ENCODE measurements at regions not wholly inside any gene's neighbourhood (a gene's known extent, or its start where the extent isn't known, plus 50 kb on each side); places are given as distances from the start of the nearest gene placed in this dataset.

- H3K36me3 ChIP-seq (replicated peaks in 1 of 2; ENCODE audit: insufficient read depth in 1 of 2, low read depth in 2 of 2): no peaks in the 10 kb centered on the region
- peaks cover 0 to 9% (median 0%) of the 10 kb centered on the region in 3 donors for H3K9me3 ChIP-seq
- H3K4me3 ChIP-seq: no peak overlapping the region
- DNase-seq (no peak), ATAC-seq (no peak)
- 84 to 86% methylated on average over 3 of the region's 3 CpGs for WGBS, 2 donors
- intact Hi-C loops (cut with DNase I): no loop called here
- no peak overlapping the region for H3K27ac ChIP-seq
- H3K27me3 ChIP-seq: no peaks in the 10 kb centered on the region
- TF ChIP-seq POLR2A (IDR thresholded peaks at IDR 0.05): no peak
- no peak for TF ChIP-seq CTCF (IDR thresholded peaks at IDR 0.05)
- H3K4me1 ChIP-seq: no peaks in the 10 kb centered on the region
These were observed 567.2 kb downstream of the DNAJB9 start for GRCh38 chr7:109136893-109137292.

- no peaks in the 10 kb centered on the region for H3K36me3 ChIP-seq (replicated peaks in 1 of 2; ENCODE audit: insufficient read depth in 1 of 2, low read depth in 2 of 2)
- TF ChIP-seq CTCF (IDR thresholded peaks at IDR 0.05): no peak
- TF ChIP-seq POLR2A (IDR thresholded peaks at IDR 0.05): no peak
- intact Hi-C loops (cut with DNase I): no loop called here
- H3K27ac ChIP-seq: no peak overlapping the region
- DNase-seq: no peak
- 21 to 37% methylated on average over 2 of the region's 2 CpGs for WGBS, 2 donors
- no peak overlapping the region for H3K4me3 ChIP-seq
- no peaks in the 10 kb centered on the region for H3K4me1 ChIP-seq
- H3K27me3 ChIP-seq: no peaks in the 10 kb centered on the region
- H3K9me3 ChIP-seq: no peaks in the 10 kb centered on the region
- ATAC-seq: no peak
These were observed 585.1 kb downstream of the DNAJB9 start for GRCh38 chr7:109154748-109155147.

GRCh38 chr7:109158246-109158645 lies 588.6 kb downstream of the DNAJB9 start:
- H3K9me3 ChIP-seq: no peaks in the 10 kb centered on the region
- H3K36me3 ChIP-seq (replicated peaks in 1 of 2; ENCODE audit: insufficient read depth in 1 of 2, low read depth in 2 of 2): no peaks in the 10 kb centered on the region
- WGBS, 2 donors: 52 to 57% methylated on average over 3 of the region's 3 CpGs
- H3K4me1 ChIP-seq: no peaks in the 10 kb centered on the region
- DNase-seq (no peak), ATAC-seq (no peak)
- no peaks in the 10 kb centered on the region for H3K27me3 ChIP-seq
- intact Hi-C loops (cut with DNase I): no loop called here
- TF ChIP-seq POLR2A (IDR thresholded peaks at IDR 0.05): no peak
- no peak for TF ChIP-seq CTCF (IDR thresholded peaks at IDR 0.05)
- no peak overlapping the region for H3K27ac ChIP-seq
- no peak overlapping the region for H3K4me3 ChIP-seq

GRCh38 chr7:109176661-109177060 lies 607.0 kb downstream of the DNAJB9 start:
- ATAC-seq (no peak), DNase-seq (no peak)
- Histone ChIP-seq H3K36me3 (replicated peaks in 1 of 2; ENCODE audit: insufficient read depth in 1 of 2, low read depth in 2 of 2) (no peaks in the 10 kb centered on the region), H3K27ac (no peak overlapping the region), H3K9me3 (no peaks in the 10 kb centered on the region), H3K4me1 (no peaks in the 10 kb centered on the region), H3K4me3 (no peak overlapping the region), H3K27me3 (no peaks in the 10 kb centered on the region)
- no peak for TF ChIP-seq CTCF (IDR thresholded peaks at IDR 0.05)
- no peak for TF ChIP-seq POLR2A (IDR thresholded peaks at IDR 0.05)
- intact Hi-C loops (cut with DNase I): no loop called here

GRCh38 chr7:109178342-109178741 lies 608.7 kb downstream of the DNAJB9 start:
- H3K9me3 ChIP-seq: no peaks in the 10 kb centered on the region
- no peak overlapping the region for H3K4me3 ChIP-seq
- no peaks in the 10 kb centered on the region for H3K4me1 ChIP-seq
- DNase-seq: no peak
- ATAC-seq: no peak
- 68 to 70% methylated on average over 2 of the region's 2 CpGs for WGBS, 2 donors
- intact Hi-C loops (cut with DNase I): no loop called here
- no peaks in the 10 kb centered on the region for H3K36me3 ChIP-seq (replicated peaks in 1 of 2; ENCODE audit: insufficient read depth in 1 of 2, low read depth in 2 of 2)
- no peak overlapping the region for H3K27ac ChIP-seq
- TF ChIP-seq CTCF (IDR thresholded peaks at IDR 0.05) (no peak), POLR2A (IDR thresholded peaks at IDR 0.05) (no peak)
- no peaks in the 10 kb centered on the region for H3K27me3 ChIP-seq

Data from body of pancreas (tissue), 4 donors.